ENCODE measurements at regions not wholly inside any gene's neighbourhood (a gene's known extent, or its start where the extent isn't known, plus 50 kb on each side); places are given as distances from the start of the nearest gene placed in this dataset.

- TF ChIP-seq POLR2A (IDR thresholded peaks at IDR 0.05) = no peak
- no peak for TF ChIP-seq CTCF (IDR thresholded peaks at IDR 0.05)
These were observed 95.4 kb upstream of the CCDC85A start for GRCh38 chr2:56088411-56088810.
